Right forelimb (tissue), 1 donor: ENCODE measurements at regions not wholly inside any gene's neighbourhood (a gene's known extent, or its start where the extent isn't known, plus 50 kb on each side); places are given as distances from the start of the nearest gene placed in this dataset.

Experiments
- DNase-seq: peaks from one replicate; pipeline ENCODE4 v3.0.0-alpha.2; 2018

DNA sequence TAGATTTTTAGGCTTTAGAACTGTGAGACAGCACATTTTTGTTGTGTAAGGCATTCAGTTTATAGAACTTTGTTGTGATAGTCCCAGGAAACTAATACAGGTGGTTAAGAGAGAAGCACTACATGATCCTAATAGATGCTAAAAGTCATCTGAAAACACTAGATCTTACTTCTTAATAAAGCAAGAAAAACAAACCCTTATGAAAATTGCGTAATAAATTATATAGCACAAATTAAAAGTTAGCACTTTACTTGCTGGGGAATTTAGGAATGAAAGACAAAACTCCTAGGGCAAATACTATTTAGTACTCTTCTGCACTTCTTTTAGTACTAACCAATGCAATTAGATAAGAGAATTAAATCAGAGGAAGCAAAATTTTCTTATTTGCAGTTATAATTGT, 163.3 kb upstream of the SHISA6 start:
- no peak for DNase-seq

DNA sequence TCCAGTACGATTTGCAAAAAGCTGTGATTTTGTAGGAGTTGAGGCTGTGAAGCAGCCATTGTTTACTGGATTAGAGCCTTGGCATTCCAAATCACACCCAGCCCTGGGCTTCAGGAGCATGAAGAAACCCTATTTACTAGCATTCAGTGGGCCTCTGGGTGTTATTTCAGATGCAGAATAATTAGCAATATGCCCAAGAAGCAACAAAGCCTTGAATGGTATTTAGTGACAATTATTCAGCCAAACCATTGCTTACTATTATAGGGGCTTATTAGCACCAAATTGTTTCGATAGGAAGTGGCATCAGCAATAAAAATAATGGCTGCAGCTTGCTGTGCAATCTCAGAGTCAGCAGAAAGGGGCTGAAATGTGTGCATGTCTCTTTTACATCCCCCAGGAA, 166.6 kb upstream of the SHISA6 start:
- DNase-seq = no peak

DNA sequence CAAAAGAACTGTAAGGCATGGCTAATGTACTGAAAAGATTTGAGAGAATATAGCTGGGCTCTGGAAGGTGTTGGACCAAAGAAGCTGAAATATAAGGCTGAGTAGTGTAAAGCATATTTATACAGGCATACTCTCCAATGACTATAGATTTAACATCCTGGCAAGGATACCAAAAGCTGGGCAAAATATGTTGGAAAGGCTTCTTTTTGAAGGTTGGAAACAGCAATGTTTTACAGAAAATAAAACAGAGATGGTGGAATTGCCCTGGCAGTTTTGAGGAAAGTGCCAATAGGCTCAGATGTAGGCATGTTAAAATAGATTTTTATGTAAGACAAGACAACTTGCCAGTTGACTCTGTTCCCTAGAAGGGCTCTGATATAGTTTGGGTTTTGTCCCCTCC, 184.1 kb upstream of the SHISA6 start:
- DNase-seq = no peak

DNA sequence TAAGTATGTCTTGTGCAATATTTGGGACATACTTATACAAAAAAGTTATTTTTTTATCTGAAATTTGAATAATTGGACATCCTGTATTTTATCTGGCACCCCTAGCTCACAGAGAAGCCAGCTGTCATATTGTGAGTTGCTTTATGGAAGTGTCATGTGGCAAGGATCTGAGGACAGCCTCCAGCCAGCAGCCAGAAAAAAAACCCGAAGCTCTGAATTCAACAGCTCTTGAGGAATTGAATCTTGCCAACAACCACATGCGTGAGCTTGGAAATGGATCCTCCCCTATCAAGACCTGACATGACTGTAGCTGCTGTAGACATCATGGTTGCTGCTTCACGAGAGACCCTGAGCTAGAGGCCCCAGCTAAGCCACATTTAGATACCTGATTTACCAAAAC, 187.2 kb upstream of the SHISA6 start:
- DNase-seq = no peak

DNA sequence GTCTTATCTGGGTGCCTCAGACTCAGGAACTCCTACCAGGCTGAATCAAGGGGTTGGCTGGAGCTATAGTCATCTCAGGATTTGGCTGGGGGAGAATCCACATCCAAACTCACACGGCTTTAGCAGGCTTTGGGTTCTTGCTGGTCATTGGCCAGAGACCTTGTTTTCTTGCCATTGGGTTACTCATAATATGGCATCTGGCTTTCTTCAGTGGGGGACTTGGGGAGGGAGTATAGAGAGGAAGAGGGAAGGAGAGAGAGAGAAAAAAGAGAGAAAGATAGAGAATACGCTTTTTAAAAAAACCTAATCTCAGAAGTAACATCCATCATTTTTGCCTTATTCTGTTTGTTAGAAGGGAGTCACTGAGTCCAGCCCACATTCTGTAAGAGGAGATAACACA, 191.5 kb upstream of the SHISA6 start:
- no peak for DNase-seq

DNA sequence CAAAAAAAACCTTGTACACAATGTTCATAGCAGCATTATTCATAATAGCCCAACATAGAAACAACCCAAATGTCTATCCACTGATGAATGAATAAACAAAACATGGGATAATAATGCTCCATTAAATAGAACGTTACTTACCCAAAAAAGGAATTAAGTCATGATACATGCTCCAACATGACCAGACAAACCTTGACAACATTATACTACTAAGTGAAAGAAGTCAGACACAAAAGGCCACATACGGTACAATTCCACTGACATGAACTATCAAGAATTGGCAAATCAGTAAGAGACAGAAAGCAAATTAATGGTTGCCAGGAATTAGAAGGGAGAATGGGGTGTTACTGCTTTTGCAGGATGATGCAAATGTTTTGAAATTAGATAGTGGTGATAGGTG, 193.8 kb upstream of the SHISA6 start:
- no peak for DNase-seq

DNA sequence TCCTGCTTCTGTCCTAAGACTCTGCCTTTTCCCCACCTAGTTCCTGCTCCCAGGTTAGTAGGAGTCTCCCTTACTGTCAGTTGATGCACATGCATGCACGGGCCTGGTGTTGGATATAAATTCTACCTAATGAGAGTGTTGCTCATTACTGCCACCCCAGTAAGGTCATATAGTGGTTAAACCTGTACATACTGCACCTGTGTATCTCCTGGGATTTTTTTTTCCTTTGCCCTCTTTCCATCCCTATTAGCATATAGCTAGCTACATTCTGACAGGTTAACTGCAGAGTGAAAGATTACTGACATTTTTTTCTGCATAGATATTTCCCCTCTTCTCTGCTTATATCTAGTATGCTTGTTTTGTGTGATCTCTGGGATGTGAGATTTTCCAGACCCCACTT, 201.5 kb upstream of the PIRT start:
- DNase-seq = no peak

DNA sequence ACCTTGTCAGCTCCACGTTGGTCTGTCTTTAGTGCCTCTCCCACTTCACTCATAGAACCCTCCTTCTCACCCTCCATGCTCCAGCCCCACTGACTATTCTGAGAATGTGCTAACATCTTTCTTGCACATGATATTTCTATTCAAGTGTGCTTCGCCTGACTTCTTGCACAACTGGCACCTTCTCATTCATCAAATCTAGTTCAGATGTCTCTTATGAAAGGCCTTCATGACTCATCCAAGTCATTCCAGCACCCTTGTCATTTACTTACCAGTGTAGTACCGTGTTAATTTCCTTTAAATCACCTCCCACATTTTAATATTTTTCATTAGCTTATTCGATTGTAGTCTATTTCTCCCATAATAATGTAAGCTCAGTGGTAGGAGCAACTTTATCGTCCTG, 197.8 kb upstream of the PIRT start:
- DNase-seq = no peak

DNA sequence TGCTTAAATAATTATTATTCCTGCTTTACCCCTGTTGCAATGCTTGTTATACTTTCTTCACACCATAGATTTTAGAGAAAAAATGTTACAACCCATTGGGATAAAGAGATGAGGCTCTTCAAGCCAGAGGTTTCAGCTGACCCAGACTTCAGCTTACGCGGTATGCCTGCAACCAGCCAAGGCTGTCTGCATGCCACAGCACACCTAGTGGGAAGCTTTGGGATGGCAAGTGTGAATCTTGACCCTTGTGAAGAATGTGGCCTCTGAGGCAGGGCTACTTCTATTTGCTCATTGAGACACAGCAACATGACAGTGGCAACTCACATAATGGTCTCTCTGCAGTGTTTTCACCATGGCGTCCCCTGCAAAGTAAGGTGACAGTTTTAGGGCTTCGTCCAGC, 193.9 kb upstream of the PIRT start:
- DNase-seq = no peak

DNA sequence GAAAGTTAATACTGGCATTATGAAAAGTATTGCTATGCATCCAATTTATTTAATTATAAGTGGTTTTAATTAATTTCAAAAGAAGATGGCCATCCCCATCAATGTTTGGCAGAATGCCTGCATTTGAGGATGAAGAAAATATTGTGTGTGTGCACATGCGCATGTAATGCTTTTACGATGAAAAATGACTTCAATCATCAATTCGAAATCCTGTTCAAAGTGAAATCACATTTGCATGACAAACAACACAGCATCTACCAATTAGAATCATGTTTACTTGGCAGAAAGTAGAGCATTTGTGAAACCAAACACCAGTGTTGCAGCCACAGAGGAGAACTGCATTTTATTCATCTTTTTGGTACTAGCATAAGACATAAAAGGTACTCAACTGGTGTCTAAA, 191.9 kb upstream of the PIRT start:
- DNase-seq = no peak

DNA sequence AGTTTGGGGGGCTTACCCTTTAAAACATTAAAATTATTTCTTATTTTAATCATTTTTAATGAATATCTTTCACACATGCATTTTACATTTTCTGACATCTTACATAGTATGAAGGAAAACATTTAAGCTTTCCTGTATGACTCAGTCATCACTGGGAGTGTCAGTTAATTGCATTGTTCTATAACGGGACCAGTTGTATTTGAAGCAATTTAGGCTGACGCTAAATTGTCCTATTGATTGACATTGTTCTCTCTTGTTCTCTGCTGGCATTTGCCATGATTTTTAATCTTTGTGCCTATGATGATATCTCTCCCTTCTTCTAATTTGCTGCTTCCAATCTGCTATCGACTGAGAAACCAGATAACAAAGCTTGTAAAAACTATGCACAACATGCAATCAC, 190.5 kb upstream of the PIRT start:
- no peak for DNase-seq

DNA sequence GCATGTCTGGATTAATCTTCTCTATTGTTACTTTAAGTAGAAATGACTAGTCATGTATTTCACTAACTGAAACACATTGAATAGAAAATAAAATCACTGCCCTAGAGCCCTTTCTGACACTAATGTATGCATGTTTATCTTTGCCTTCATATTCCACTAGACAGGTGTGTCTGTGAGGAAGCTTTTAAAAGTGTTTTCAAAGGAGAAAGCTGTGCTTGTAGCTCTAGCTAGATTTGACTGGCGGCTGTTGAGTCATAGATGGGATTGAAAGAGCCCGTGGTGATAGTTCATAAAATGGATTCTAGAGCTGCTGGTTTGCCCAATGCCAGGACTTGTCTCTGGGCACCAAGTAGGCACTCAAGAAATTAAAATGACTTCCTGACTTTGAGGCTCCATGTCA, 189.0 kb upstream of the PIRT start:
- DNase-seq = no peak

DNA sequence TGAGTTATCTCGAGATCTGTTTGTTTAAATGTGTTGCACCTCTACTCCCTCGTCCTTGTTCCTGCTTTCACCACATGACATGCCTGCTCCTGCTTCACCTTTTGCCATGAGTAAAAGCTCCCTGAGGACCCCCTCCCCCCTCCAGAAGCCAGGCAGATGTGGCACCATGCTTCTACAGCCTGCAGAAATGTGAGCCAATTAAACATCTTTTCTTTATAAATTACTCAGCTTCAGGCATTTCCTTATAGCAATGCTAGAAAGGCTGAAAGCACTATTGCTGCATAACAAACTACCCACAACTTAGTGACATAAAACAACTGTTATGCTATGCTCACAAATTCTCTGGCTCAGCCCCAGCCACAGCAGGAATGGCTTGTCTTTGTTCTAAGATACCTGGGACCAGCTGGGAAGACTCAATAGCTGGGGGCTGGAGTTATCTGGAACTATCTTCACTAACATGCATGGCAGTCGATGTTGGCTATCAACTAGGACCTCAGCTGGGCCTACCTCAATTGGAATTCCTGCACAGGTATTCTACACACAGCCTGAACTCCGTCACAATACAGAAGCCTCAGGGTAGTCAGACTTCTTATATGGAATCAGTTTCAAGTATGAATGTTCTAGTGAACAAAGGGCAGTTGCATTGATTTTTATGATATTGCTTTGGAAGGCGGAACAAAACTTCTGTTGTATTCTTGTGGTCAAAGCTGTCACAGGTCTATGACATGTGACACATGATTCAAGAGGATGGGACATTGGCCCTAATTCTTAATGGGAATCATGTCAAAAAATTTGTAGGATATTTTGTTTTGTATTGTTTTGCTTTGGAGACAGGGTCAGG, 186.0 kb upstream of the PIRT start:
- DNase-seq = no peak

DNA sequence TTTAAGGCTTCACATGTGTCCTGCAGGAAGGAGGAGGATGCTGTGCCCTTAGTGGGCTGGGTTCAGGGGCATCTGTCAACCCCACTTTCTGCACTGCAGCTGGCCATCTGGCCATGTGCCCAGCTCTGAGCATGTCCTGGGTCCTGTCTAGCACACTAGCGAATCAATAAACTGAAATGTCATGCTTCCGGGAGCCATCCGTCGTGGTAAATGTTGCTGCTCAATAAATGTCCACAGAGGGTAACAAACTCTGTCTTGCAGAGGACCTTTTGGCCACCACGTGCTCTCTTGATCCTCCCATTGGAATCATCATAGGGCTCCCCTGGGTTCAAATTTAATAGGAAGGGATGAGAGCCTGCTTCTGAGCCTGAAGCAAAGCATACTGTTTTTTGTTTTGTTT, 168.6 kb upstream of the PIRT start:
- DNase-seq = no peak

DNA sequence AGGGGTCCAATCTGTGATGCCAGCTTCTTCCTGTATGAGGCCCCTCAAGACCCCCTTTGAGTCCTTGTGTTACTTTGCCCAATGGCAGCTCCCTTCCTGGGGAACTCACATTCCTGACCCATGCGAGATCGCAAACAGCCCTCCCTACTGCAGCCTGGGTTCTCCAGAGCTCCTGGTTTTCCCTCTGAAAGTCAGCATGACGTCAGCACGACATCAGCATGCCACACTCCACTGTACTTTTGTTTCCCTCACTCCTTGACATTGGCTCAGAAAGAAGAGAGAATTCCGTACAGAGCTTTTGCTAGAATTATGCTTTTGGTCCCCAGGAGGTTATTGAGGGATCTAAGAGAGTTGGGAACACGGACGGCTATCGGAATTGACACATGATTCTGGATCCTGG, 168.1 kb upstream of the PIRT start:
- no peak for DNase-seq

DNA sequence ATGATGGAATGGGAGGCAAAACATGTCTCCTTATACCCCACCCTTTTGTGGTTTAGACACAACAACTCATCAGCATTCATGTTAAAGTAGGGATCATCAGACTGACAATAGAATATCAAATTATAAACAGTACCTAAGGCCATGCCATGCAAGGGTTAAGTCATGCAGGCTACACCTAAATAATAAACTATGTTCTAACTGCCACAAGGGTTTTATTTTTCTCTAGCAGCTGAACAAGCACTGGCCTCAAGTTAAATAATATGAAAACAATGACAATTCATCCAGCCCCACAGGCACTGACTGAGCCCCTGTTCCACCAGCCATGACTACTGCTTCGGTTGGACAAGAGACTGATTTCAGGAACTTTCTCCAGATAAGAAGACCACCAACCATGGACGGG, 164.5 kb upstream of the PIRT start:
- DNase-seq = no peak

DNA sequence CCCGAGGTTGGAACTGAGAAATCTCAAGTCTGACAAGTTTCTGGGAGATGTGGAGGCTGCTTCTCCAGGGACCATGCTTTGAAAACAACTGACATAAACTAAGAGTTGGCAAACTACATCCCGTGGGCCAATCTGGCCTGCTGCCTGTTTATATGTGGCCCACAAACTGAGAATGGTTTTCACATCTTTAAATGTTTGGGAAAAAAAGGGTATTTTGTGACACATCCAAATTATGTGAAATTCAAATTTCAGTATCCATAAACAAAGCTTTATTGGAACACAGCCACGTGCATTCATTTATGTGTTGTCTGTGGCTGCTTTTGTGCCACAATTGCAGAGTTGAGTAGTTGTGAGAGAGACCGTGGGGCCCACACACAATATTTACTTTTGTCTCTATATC, 163.8 kb upstream of the PIRT start:
- no peak for DNase-seq

DNA sequence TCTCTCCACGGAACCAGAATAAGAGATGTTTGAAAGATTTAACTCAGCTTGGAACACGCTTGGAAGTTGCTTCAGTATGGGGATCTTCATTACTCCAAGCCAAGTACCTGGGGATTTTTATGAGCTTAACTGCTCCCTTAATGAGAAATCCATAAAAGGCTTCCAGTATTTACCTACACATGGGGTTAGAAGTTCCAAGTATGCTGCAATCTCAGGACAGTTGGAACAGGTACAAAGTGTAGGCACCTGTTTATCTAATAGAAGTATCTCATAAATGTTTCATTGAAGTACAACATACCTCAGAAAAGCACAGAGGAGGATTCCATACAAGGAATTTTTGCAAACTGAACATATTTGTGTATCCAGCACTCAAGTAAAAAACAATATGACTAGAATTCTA, 161.6 kb upstream of the PIRT start:
- no peak for DNase-seq

DNA sequence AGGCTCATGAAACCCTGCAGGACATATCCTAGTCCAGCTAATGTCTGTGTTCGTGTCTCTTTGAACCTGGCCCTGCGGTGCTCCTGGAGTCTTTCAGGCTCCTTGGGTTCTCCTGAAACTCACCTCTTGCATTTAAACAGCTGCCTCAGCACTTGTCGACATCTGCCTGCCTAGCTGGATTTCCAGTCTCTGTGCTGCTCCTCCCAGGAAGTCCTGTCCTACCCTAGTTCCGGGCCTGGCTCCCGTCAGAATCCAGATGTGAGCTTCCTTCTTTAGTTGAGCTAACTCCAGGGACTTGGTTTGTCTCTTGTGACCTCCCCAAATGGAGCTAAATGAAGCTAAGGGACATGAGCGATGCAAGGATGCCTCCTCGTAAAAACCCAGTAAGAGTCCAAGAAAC, 155.2 kb upstream of the PIRT start:
- no peak for DNase-seq

DNA sequence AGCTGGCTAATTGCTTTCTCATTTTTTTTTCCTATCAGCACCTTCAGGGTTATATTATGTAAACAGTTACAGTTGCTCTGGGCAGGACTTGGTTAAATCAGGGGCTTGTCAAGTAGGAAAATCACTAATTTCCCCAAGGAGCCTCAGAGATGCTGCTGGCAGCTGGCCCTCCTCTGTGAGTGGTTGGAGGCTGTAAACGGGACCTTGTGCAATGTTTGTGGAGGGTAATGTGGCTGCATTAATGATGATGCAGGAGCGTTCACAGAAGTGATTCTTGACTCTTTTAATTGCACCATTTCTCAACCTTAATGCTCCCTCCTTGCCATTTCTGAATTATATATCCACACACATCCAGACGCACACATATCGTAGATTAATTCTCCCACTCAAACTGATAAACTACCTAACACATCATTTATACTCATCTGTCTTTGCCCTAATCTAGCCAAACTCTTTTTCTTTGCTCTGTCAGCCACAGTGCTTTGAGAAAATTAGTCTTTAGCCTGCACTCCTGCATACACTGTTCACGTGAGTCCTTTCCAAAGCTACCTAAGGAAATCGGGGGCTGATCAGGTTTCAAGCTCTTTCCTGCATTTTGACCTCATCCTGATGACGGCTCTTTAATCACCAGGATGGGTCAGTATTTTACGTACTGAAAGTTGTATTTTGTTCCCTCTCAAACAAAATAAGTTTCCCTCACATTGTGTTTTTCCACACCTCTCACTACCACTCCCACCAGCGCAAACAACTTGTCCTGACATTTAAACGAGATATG, 154.4 kb upstream of the PIRT start:
- no peak for DNase-seq

DNA sequence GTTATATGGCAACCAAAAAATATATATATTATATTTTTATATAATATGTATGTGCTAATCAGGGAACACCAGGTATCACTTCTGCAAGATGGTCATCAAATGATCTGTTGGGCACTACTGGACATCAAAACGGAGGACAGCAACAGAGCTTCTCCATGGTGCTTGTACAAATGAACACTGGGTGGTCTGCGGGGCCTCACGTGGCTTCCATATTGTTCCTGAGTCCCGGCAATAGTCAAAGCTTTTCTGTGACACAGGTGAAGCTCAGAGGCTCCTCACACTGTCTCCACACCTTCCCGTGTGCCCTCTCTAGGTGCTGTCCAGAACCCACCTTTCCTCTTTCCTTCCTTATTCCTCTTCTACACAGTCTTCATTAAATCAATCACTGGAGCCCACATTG, 149.9 kb upstream of the PIRT start:
- no peak for DNase-seq

DNA sequence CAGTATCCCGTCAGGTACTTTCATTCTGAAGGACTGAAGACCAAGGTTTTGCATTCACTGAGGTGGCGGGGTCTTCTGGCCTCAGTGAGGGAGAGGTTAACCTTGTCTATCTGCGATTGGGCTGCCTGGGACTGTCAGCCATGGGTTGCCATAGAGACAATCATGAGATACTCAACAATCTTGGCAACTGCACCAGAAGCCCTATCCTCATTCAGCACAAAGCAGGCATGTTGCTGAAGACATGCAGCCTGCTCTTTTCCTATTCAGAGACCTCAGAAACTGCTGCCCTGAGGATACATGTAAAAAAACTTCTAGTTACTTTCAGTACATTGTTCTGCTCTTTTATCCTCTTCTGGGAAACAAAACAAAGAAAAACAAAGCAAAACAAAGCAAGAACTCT, 146.3 kb upstream of the PIRT start:
- no peak for DNase-seq

DNA sequence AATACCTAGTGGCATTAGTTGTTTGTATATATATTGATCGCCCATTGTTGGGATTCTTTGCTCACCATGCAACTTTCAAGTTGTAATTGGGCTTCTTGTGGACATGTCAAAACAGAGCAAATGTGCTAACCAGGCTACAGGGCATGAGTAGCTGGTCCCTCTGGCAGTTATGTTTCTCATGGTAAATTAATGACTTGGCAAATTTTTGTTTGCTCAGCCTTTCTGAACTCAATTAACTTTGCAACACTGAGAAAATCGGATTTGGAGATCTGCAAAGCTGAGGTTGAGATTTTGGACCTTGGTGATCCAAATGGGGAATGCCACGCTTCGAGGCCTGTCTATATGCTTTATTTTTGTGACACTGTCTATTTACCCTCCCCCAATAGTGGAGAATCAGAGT, 138.5 kb upstream of the PIRT start:
- no peak for DNase-seq

DNA sequence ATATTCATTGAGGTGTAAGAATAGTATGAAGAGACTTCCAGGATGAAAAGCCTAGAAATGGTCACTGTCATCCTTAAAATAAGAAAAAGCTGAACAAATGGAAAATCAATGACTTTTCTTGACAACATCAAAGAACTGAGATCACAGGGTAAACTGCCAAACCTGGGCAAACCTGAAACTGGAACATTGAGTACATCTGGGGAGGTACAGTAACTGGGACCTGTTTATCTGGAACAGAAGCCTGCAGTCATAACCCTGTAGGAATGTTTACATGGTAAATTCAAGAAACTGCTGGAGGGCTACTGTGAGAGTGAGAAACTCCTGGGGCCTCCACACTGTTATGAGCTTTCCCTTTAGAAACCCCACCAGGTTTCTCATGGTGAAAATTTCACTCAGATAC, 130.1 kb upstream of the PIRT start:
- no peak for DNase-seq

DNA sequence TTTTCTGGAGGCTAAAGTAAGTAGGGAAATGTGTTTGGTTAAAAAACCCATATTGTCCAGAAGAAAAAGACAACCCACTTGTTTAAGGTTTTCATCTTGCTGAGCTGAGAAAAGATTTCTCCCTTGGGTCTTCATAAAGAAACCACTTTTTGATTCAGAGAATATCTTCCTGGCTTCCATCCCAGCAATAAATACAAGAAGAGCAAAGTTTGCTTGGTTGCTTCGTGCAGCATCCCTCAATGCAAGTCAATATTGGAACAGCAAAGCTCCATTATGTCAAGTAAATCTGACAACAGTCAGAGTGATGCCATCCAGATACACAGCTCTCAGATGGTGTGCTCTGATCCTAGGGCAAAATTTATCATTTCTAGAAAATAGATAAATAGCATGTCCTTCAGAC, 118.9 kb upstream of the PIRT start:
- DNase-seq = no peak
